Right cardiac atrium (tissue), 5 donors: ENCODE measurements at regions not wholly inside any gene's neighbourhood (a gene's known extent, or its start where the extent isn't known, plus 50 kb on each side); places are given as distances from the start of the nearest gene placed in this dataset.

Experiments used
- ATAC-seq, 2 donors: fragments of 200-7000 bp; cut with Tn5 transposase; one replicate each; pipeline versions ENCODE4 v1.8.0 to v1.9.1; 2020; ENCODE audit warnings: moderate library complexity in 2 of 2, mild to moderate bottlenecking in 1 of 2
- DNase-seq, 3 donors: peaks; one replicate each; pipeline ENCODE4 v3.0.0-alpha.2; 2020
- H3K27ac ChIP-seq: one replicate; pipeline ENCODE4 v1.5.1; 2013; ENCODE audit warnings: mild to moderate bottlenecking, low read length, control low read depth, moderate library complexity
- H3K27me3 ChIP-seq: one replicate; pipeline ENCODE4 v1.6.1; 2013; ENCODE audit not compliant: control insufficient read depth, insufficient read depth
- H3K4me1 ChIP-seq: one replicate; pipeline ENCODE4 v1.6.1; 2013; ENCODE audit warnings: low read length; ENCODE audit not compliant: control insufficient read depth, insufficient read depth
- H3K4me3 ChIP-seq: one replicate; pipeline ENCODE4 v1.5.1; 2013; ENCODE audit warnings: low read length, control low read depth
- H3K9me3 ChIP-seq: one replicate; pipeline ENCODE4 v1.6.1; 2013; ENCODE audit warnings: low read length; ENCODE audit not compliant: control insufficient read depth
- WGBS: extraction: QIAGEN DNeasy Blood & Tissue Kit; methylation state at CpG from one replicate; pipeline ENCODE4 v1.1.7; 2013; 5-methylcytosine and 5-hydroxymethylcytosine counted together
- intact Hi-C, 4 donors: fragments of 100-400 bp; cut with DNase I; formaldehyde crosslinking; loops; one replicate each; pipeline versions ENCODE4 v1.11.0 to v1.14.0; 2022 to 2023
- donor health status: healthy with polysubstance abuse.
- donor health status: DM: no; HTN: yes; CAD: no.
- donor health status: DM: no; HTN: no; CAD: no.
- donor health status: DM: no; HTN: yes; CAD: no; lungs with severe emphysema.
- donor health status: DM: yes; HTN: yes; CAD: no.

GRCh38 chr2:217671075-217671474 is 331.7 kb downstream of the TNS1 start:
- no peak overlapping the region for H3K27ac ChIP-seq
- peak; percentile 53 to 64 for ATAC-seq
- intact Hi-C loops = no loop called here
- H3K9me3 ChIP-seq = no peaks in the 10 kb centered on the region
- H3K27me3 ChIP-seq = no peaks in the 10 kb centered on the region
- peaks cover 10% of the 10 kb centered on the region for H3K4me1 ChIP-seq
- WGBS = 78% methylated on average over 1 of the region's 1 CpG
- DNase-seq = peak in 1 of 3 donors; percentile 62
- H3K4me3 ChIP-seq = no peak overlapping the region

- H3K4me1 ChIP-seq = peaks cover 10% of the 10 kb centered on the region
- H3K9me3 ChIP-seq = no peaks in the 10 kb centered on the region
- H3K4me3 ChIP-seq = no peak overlapping the region
- intact Hi-C loops = no loop called here
- H3K27me3 ChIP-seq = no peaks in the 10 kb centered on the region
- no peak for ATAC-seq
- 96% methylated on average over 3 of the region's 3 CpGs for whole genome bisulfite sequencing
- H3K27ac ChIP-seq = no peak overlapping the region
- DNase-seq = no peak
Measured at GRCh38 chr2:217669831-217670230, 333.0 kb downstream of the TNS1 start.

GRCh38 chr2:217667512-217667911 is 335.3 kb downstream of the TNS1 start:
- intact Hi-C loops = no loop called here
- 53% methylated on average over 3 of the region's 3 CpGs for WGBS
- H3K27ac ChIP-seq = no peak overlapping the region
- H3K27me3 ChIP-seq = no peaks in the 10 kb centered on the region
- ATAC-seq (peak; percentile 46 to 76), DNase-seq (peak in 2 of 3 donors; percentile 30 to 71)
- H3K4me3 ChIP-seq = no peak overlapping the region
- no peaks in the 10 kb centered on the region for H3K9me3 ChIP-seq
- H3K4me1 ChIP-seq = peaks cover 9% of the 10 kb centered on the region

- intact Hi-C loops = no loop called here
- ATAC-seq (no peak), DNase-seq (no peak)
- WGBS = 80% methylated on average over 2 of the region's 2 CpGs
- Histone ChIP-seq H3K9me3 (no peaks in the 10 kb centered on the region), H3K4me3 (no peak overlapping the region), H3K4me1 (peaks cover 9% of the 10 kb centered on the region), H3K27me3 (no peaks in the 10 kb centered on the region), H3K27ac (no peak overlapping the region)
Measured at GRCh38 chr2:217667035-217667434, 335.8 kb downstream of the TNS1 start.

GRCh38 chr2:217666338-217666737 is 336.5 kb downstream of the TNS1 start:
- H3K4me1 ChIP-seq = peaks cover 9% of the 10 kb centered on the region
- intact Hi-C loops = no loop called here
- no peaks in the 10 kb centered on the region for H3K9me3 ChIP-seq
- ATAC-seq (peak in 1 of 2 donors; percentile 31), DNase-seq (no peak)
- no peaks in the 10 kb centered on the region for H3K27me3 ChIP-seq
- no peak overlapping the region for H3K27ac ChIP-seq
- no peak overlapping the region for H3K4me3 ChIP-seq
- 67% methylated on average over 2 of the region's 2 CpGs for WGBS

- Histone ChIP-seq H3K27ac (no peak overlapping the region), H3K9me3 (no peaks in the 10 kb centered on the region), H3K4me3 (no peak overlapping the region), H3K27me3 (no peaks in the 10 kb centered on the region), H3K4me1 (peaks cover 9% of the 10 kb centered on the region)
- intact Hi-C loops = no loop called here
- 58% methylated on average over 2 of the region's 2 CpGs for WGBS
- ATAC-seq (no peak), DNase-seq (no peak)
Measured at GRCh38 chr2:217664761-217665160, 338.0 kb downstream of the TNS1 start.

- H3K9me3 ChIP-seq = no peaks in the 10 kb centered on the region
- ATAC-seq (no peak), DNase-seq (no peak)
- no peak overlapping the region for H3K27ac ChIP-seq
- H3K4me3 ChIP-seq = no peak overlapping the region
- WGBS = 55% methylated on average over 3 of the region's 3 CpGs
- intact Hi-C loops = no loop called here
- peaks cover 9% of the 10 kb centered on the region for H3K4me1 ChIP-seq
- H3K27me3 ChIP-seq = no peaks in the 10 kb centered on the region
Measured at GRCh38 chr2:217662984-217663602, 339.7 kb downstream of the TNS1 start.

GRCh38 chr2:217661378-217661777 is 341.4 kb downstream of the TNS1 start:
- Histone ChIP-seq H3K9me3 (no peaks in the 10 kb centered on the region), H3K27ac (no peak overlapping the region), H3K4me3 (no peak overlapping the region), H3K27me3 (no peaks in the 10 kb centered on the region), H3K4me1 (peaks cover 5% of the 10 kb centered on the region)
- intact Hi-C loops = no loop called here
- ATAC-seq (no peak), DNase-seq (no peak)

GRCh38 chr2:217660423-217660822 is 342.4 kb downstream of the TNS1 start:
- H3K9me3 ChIP-seq = no peaks in the 10 kb centered on the region
- no peaks in the 10 kb centered on the region for H3K27me3 ChIP-seq
- no peak for DNase-seq
- H3K27ac ChIP-seq = no peak overlapping the region
- intact Hi-C loops = no loop called here
- H3K4me1 ChIP-seq = peaks cover 5% of the 10 kb centered on the region
- H3K4me3 ChIP-seq = no peak overlapping the region
- no peak for ATAC-seq

- intact Hi-C loops = loop anchor here in 2 of 4 donors (10.0 kb wide), 3 partner anchors 96 to 134 kb away; no protein-coding TSS in a partner anchor
- Histone ChIP-seq H3K27ac (no peak overlapping the region), H3K4me3 (no peak overlapping the region), H3K27me3 (no peaks in the 10 kb centered on the region), H3K4me1 (peaks cover 3% of the 10 kb centered on the region), H3K9me3 (no peaks in the 10 kb centered on the region)
- ATAC-seq (no peak), DNase-seq (no peak)
Measured at GRCh38 chr2:217658806-217659205, 344.0 kb downstream of the TNS1 start.

- intact Hi-C loops = loop anchor here in 2 of 4 donors (10.0 kb wide), 3 partner anchors 98 to 132 kb away; no protein-coding TSS in a partner anchor
- H3K4me1 ChIP-seq = peaks cover 3% of the 10 kb centered on the region
- no peak overlapping the region for H3K4me3 ChIP-seq
- no peaks in the 10 kb centered on the region for H3K9me3 ChIP-seq
- ATAC-seq (no peak), DNase-seq (no peak)
- WGBS = 93% methylated on average over 9 of the region's 9 CpGs
- H3K27ac ChIP-seq = no peak overlapping the region
- no peaks in the 10 kb centered on the region for H3K27me3 ChIP-seq
Measured at GRCh38 chr2:217657252-217657651, 345.5 kb downstream of the TNS1 start.

- no peaks in the 10 kb centered on the region for H3K9me3 ChIP-seq
- peaks cover 3% of the 10 kb centered on the region for H3K4me1 ChIP-seq
- H3K27ac ChIP-seq = no peak overlapping the region
- 90% methylated on average over 3 of the region's 3 CpGs for WGBS
- ATAC-seq (no peak), DNase-seq (no peak)
- no peaks in the 10 kb centered on the region for H3K27me3 ChIP-seq
- H3K4me3 ChIP-seq = no peak overlapping the region
- intact Hi-C loops = loop anchor here in 2 of 4 donors (10.0 kb wide), 3 partner anchors 98 to 132 kb away; no protein-coding TSS in a partner anchor
Measured at GRCh38 chr2:217656316-217656715, 346.5 kb downstream of the TNS1 start.
